ENCODE measurements at regions not wholly inside any gene's neighbourhood (a gene's known extent, or its start where the extent isn't known, plus 50 kb on each side); places are given as distances from the start of the nearest gene placed in this dataset.

- Histone ChIP-seq H3F3A (ENCODE audit: insufficient read depth, low read length, poor library complexity, severe bottlenecking) (no peaks in the 10 kb centered on the region), H3K9me2 (ENCODE audit: insufficient read depth, low read length) (no peaks in the 10 kb centered on the region), H3K27ac (ENCODE audit: low read length) (no peak overlapping the region), H3K79me2 (replicated peaks; ENCODE audit: insufficient read depth, low read length) (no peaks in the 10 kb centered on the region), H3K27me3 (ENCODE audit: insufficient read depth, low read depth, low read length) (no peaks in the 10 kb centered on the region), H3K36me3 (ENCODE audit: insufficient read depth, low read length) (no peaks in the 10 kb centered on the region), H3K9ac (ENCODE audit: low read length) (no peak overlapping the region), H3K4me3 (ENCODE audit: low read length) (no peak overlapping the region), H4K20me1 (ENCODE audit: insufficient read depth) (no peaks in the 10 kb centered on the region), H3K9me3 (ENCODE audit: low read length) (no peaks in the 10 kb centered on the region), H2AFZ (ENCODE audit: low read depth, low read length) (no peak overlapping the region), H3K4me2 (ENCODE audit: low read length) (no peak overlapping the region)
- no peak for TF ChIP-seq POLR2AphosphoS5 (IDR thresholded peaks at IDR 0.05)
- no peak for TF ChIP-seq EP300 (conservative IDR thresholded peaks at IDR 0.05; ENCODE audit: poor library complexity, severe bottlenecking)
- TF ChIP-seq REST (IDR thresholded peaks at IDR 0.05; ENCODE audit: borderline replicate concordance): no peak
- no peak for TF ChIP-seq SMC3 (conservative IDR thresholded peaks at IDR 0.05; ENCODE audit: poor library complexity)
- no peak for TF ChIP-seq RAD21 (conservative IDR thresholded peaks at IDR 0.05)
- TF ChIP-seq MXI1 (conservative IDR thresholded peaks at IDR 0.05; ENCODE audit: poor library complexity, severe bottlenecking): no peak
- TF ChIP-seq EZH2 (IDR thresholded peaks at IDR 0.05; ENCODE audit: borderline replicate concordance, insufficient read depth, low read length, poor library complexity, severe bottlenecking): no peak
- no peak for TF ChIP-seq CTCF (IDR thresholded peaks at IDR 0.05; ENCODE audit: poor library complexity, severe bottlenecking)
- TF ChIP-seq TAF1 (IDR thresholded peaks at IDR 0.05; ENCODE audit: low read depth): no peak
These were observed 966.0 kb downstream of the PCDH17 start for GRCh38 chr13:58597552-58597951.

GRCh38 chr13:58598241-58598640 is 966.7 kb downstream of the PCDH17 start:
- Histone ChIP-seq H3F3A (ENCODE audit: insufficient read depth, low read length, poor library complexity, severe bottlenecking) (no peaks in the 10 kb centered on the region), H3K27ac (ENCODE audit: low read length) (no peak overlapping the region), H3K4me3 (ENCODE audit: low read length) (no peak overlapping the region), H3K36me3 (ENCODE audit: insufficient read depth, low read length) (no peaks in the 10 kb centered on the region), H2AFZ (ENCODE audit: low read depth, low read length) (no peak overlapping the region), H3K9me2 (ENCODE audit: insufficient read depth, low read length) (no peaks in the 10 kb centered on the region), H3K9ac (ENCODE audit: low read length) (no peak overlapping the region), H4K20me1 (ENCODE audit: insufficient read depth) (no peaks in the 10 kb centered on the region), H3K9me3 (ENCODE audit: low read length) (no peaks in the 10 kb centered on the region), H3K27me3 (ENCODE audit: insufficient read depth, low read depth, low read length) (no peaks in the 10 kb centered on the region), H3K79me2 (replicated peaks; ENCODE audit: insufficient read depth, low read length) (no peaks in the 10 kb centered on the region), H3K4me2 (ENCODE audit: low read length) (no peak overlapping the region)
- TF ChIP-seq EP300 (conservative IDR thresholded peaks at IDR 0.05; ENCODE audit: poor library complexity, severe bottlenecking) (no peak), POLR2AphosphoS5 (IDR thresholded peaks at IDR 0.05) (no peak), CTCF (IDR thresholded peaks at IDR 0.05; ENCODE audit: poor library complexity, severe bottlenecking) (no peak), MXI1 (conservative IDR thresholded peaks at IDR 0.05; ENCODE audit: poor library complexity, severe bottlenecking) (no peak), TAF1 (IDR thresholded peaks at IDR 0.05; ENCODE audit: low read depth) (no peak), SMC3 (conservative IDR thresholded peaks at IDR 0.05; ENCODE audit: poor library complexity) (no peak), RAD21 (conservative IDR thresholded peaks at IDR 0.05) (no peak), EZH2 (IDR thresholded peaks at IDR 0.05; ENCODE audit: borderline replicate concordance, insufficient read depth, low read length, poor library complexity, severe bottlenecking) (no peak), REST (IDR thresholded peaks at IDR 0.05; ENCODE audit: borderline replicate concordance) (no peak)
